SH-SY5Y (cell line): ENCODE measurements at regions not wholly inside any gene's neighbourhood (a gene's known extent, or its start where the extent isn't known, plus 50 kb on each side); places are given as distances from the start of the nearest gene placed in this dataset.

Experiments
- GATA2 ChIP-seq: IDR thresholded peaks from 2 replicates; pipeline ENCODE4 v1.6.1; 2011; ENCODE audit warnings: mild to moderate bottlenecking, low read depth, low read length
- GATA3 ChIP-seq: IDR thresholded peaks from 2 replicates; pipeline ENCODE4 v1.6.1; 2011; ENCODE audit warnings: low read depth, mild to moderate bottlenecking, low read length, moderate library complexity

DNA sequence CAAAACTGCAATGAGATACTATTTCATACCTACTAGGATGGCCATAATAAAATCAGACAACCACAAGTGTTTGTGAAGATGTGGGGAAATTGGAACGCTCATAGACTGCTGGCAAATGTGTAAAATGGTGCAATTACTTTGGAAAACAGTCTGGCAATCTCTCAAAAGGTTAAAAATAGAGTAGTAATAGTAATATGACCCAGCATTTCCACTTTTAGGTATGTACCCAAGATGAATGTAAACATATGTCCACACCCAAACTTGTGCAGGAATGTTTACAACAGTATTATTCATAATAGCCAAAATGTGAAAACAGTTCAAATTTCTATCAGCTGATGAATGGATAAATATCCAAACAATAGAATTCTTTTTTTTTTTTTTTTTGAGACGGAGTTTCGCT, 731.6 kb upstream of the ANKRD30A start:
- TF ChIP-seq GATA2 (no peak), GATA3 (no peak)
